ENCODE measurements at regions not wholly inside any gene's neighbourhood (a gene's known extent, or its start where the extent isn't known, plus 50 kb on each side); places are given as distances from the start of the nearest gene placed in this dataset.

DNA sequence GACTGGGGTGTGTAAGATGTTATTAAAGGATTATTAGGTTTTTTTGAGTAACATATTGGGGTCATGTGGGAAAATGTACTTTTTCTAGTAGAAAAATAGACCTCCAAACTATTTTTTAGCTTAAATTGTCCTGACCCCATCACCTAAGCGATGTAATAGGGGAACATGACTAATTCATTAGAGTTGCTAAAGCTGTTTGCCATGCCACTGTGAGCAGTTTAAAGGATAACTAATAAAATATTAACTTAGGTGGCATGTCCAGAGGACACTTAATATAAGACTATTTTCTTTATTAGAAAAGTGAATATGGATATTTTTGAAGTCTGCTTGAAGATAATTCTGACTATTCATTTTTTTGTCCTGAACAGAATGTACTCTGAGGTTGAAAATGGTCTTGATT lies 545.9 kb upstream of the BTBD3 start:
- H3K4me2 ChIP-seq: no peak overlapping the region
- no peak overlapping the region for H3K4me3 ChIP-seq (IDR thresholded peaks at IDR 0.05; ENCODE audit: insufficient read depth, low read depth, low read length)
- TF ChIP-seq, protein P1, sequence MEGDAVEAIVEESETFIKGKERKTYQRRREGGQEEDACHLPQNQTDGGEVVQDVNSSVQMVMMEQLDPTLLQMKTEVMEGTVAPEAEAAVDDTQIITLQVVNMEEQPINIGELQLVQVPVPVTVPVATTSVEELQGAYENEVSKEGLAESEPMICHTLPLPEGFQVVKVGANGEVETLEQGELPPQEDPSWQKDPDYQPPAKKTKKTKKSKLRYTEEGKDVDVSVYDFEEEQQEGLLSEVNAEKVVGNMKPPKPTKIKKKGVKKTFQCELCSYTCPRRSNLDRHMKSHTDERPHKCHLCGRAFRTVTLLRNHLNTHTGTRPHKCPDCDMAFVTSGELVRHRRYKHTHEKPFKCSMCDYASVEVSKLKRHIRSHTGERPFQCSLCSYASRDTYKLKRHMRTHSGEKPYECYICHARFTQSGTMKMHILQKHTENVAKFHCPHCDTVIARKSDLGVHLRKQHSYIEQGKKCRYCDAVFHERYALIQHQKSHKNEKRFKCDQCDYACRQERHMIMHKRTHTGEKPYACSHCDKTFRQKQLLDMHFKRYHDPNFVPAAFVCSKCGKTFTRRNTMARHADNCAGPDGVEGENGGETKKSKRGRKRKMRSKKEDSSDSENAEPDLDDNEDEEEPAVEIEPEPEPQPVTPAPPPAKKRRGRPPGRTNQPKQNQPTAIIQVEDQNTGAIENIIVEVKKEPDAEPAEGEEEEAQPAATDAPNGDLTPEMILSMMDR (conservative IDR thresholded peaks at IDR 0.05; ENCODE audit: low read depth, low read length): no peak
- H3K36me3 ChIP-seq (ENCODE audit: insufficient read depth): no peaks in the 10 kb centered on the region
- no peak overlapping the region for H3K27ac ChIP-seq
- no peaks in the 10 kb centered on the region for H3K79me2 ChIP-seq (ENCODE audit: insufficient read depth, low read depth)
- no peak overlapping the region for H3K9ac ChIP-seq
- no peaks in the 10 kb centered on the region for H4K20me1 ChIP-seq (ENCODE audit: insufficient read depth)
- H2AFZ ChIP-seq (ENCODE audit: low read depth): no peak overlapping the region
- H3K27me3 ChIP-seq (ENCODE audit: insufficient read depth, low read depth): no peaks in the 10 kb centered on the region
- no peaks in the 10 kb centered on the region for H3K4me1 ChIP-seq (ENCODE audit: low read depth, poor library complexity, severe bottlenecking)

DNA sequence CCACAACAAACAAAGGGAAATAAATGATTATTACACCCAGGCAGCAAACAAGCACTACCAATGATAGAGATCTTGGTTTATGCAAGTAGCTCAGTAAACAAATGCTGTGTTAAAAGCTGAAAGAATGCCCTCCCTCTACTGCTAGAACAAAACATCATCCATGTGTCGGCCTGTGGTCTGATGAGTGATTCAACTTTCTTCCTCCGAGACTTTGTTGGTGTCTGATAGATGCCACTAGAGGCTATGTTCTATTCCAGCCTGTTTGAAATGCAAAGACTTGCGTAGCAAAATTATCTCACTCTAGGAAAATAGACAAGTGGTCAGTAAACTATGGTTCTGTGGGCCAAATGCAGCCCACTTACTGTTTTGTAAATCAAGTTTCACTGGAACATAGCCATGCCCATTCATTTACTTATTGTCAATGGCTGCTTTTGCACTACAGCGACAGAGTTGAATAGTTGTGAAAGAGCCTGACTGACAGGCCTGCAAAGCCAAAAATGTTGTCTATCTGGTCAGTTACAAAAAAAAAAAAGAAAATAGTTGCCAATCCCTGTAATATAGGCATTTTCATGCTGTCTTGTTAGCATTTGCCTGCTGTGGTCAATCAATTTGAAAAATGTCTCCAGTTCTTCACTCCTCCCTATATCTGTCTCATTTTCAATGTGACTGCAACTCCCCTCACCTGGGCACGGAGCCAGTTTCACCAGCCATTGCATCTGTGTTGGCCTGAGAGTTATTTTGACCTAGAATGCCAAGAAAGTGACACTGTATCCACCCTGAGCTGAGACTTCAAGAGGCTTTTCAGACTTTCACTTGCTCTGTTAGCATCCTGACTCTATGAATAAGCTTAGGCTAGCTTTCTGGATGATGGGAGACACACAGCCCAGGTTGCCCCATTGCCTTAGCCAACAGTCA lies 544.6 kb upstream of the BTBD3 start:
- no peak overlapping the region for H3K27ac ChIP-seq
- no peak overlapping the region for H3K9ac ChIP-seq

DNA sequence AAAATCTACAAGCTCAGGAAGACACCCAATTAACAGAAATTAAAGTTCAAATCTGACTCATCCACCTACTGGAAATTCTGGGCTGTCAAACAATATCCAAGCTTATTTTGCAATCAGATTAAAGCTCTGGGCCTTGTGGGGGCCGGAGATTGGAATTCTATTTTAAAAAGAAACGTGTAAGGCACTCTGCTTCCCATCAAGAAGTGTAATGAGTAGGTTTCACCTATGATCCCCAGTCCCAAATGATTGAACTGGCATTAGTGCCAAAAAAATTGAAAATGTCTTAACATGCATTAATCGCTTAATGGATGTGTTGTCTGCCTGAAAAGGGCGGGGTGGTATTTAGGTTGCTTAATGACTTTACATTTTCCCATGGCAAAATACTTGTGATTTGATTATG lies 542.4 kb upstream of the BTBD3 start:
- H3K27ac ChIP-seq: no peak overlapping the region

More for the DNA sequence above, 544.6 kb upstream of the BTBD3 start:
- H3K4me2 ChIP-seq: no peak overlapping the region
- no peak overlapping the region for H2AFZ ChIP-seq (ENCODE audit: low read depth)
- H3K36me3 ChIP-seq (ENCODE audit: insufficient read depth): no peaks in the 10 kb centered on the region
- H3K4me1 ChIP-seq (ENCODE audit: low read depth, poor library complexity, severe bottlenecking): no peaks in the 10 kb centered on the region
- H4K20me1 ChIP-seq (ENCODE audit: insufficient read depth): no peaks in the 10 kb centered on the region
- H3K27me3 ChIP-seq (ENCODE audit: insufficient read depth, low read depth): no peaks in the 10 kb centered on the region
- H3K4me3 ChIP-seq (IDR thresholded peaks at IDR 0.05; ENCODE audit: insufficient read depth, low read depth, low read length): no peak overlapping the region
- no peaks in the 10 kb centered on the region for H3K79me2 ChIP-seq (ENCODE audit: insufficient read depth, low read depth)
- TF ChIP-seq, protein P1 (conservative IDR thresholded peaks at IDR 0.05; ENCODE audit: low read depth, low read length): no peak

DNA sequence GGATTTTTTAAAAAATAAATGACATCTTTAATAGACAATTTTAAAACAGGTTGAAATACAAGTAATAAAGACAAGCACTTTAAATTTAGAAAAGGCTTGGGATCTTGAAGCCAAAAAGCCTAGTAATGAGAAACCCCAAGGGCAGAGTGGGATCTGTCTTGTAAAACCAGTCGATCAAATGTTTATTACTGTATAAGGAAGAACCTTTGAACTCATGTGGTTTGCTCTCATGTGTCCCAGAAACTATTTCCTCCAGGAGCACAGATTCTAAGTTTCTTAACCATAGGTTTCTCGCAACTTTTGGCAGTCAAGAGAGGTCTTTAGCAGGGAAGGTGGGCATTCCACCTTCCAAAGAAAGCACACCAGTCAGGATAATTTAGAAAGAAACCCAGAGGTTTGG lies 541.7 kb upstream of the BTBD3 start:
- TF ChIP-seq, protein P1 (conservative IDR thresholded peaks at IDR 0.05; ENCODE audit: low read depth, low read length): no peak
- H3K4me1 ChIP-seq (ENCODE audit: low read depth, poor library complexity, severe bottlenecking): no peaks in the 10 kb centered on the region
- no peaks in the 10 kb centered on the region for H3K27me3 ChIP-seq (ENCODE audit: insufficient read depth, low read depth)
- H3K27ac ChIP-seq: no peak overlapping the region
- H2AFZ ChIP-seq (ENCODE audit: low read depth): no peak overlapping the region
- H3K4me2 ChIP-seq: no peak overlapping the region
- H3K36me3 ChIP-seq (ENCODE audit: insufficient read depth): no peaks in the 10 kb centered on the region
- no peaks in the 10 kb centered on the region for H4K20me1 ChIP-seq (ENCODE audit: insufficient read depth)
- H3K9ac ChIP-seq: no peak overlapping the region
- H3K79me2 ChIP-seq (ENCODE audit: insufficient read depth, low read depth): no peaks in the 10 kb centered on the region
- no peak overlapping the region for H3K4me3 ChIP-seq (IDR thresholded peaks at IDR 0.05; ENCODE audit: insufficient read depth, low read depth, low read length)

More for the DNA sequence above, 542.4 kb upstream of the BTBD3 start:
- Histone ChIP-seq H3K36me3 (ENCODE audit: insufficient read depth) (no peaks in the 10 kb centered on the region), H3K4me1 (ENCODE audit: low read depth, poor library complexity, severe bottlenecking) (no peaks in the 10 kb centered on the region), H3K4me3 (IDR thresholded peaks at IDR 0.05; ENCODE audit: insufficient read depth, low read depth, low read length) (no peak overlapping the region), H2AFZ (ENCODE audit: low read depth) (no peak overlapping the region), H3K27me3 (ENCODE audit: insufficient read depth, low read depth) (no peaks in the 10 kb centered on the region), H3K9ac (no peak overlapping the region), H3K4me2 (no peak overlapping the region), H3K79me2 (ENCODE audit: insufficient read depth, low read depth) (no peaks in the 10 kb centered on the region), H4K20me1 (ENCODE audit: insufficient read depth) (no peaks in the 10 kb centered on the region)
- TF ChIP-seq, protein P1 (conservative IDR thresholded peaks at IDR 0.05; ENCODE audit: low read depth, low read length): no peak

Data from KMS-11 (cell line).